Lower leg skin (tissue), 4 donors: ENCODE measurements at regions not wholly inside any gene's neighbourhood (a gene's known extent, or its start where the extent isn't known, plus 50 kb on each side); places are given as distances from the start of the nearest gene placed in this dataset.

Source experiments
- DNase-seq, 2 donors: peaks; one replicate each; pipeline ENCODE4 v3.0.0-alpha.2; 2019; ENCODE audit warnings: low spot score in 2 of 2
- H3K4me3 ChIP-seq: fragments of 200-600 bp; sonication (generic); 2 replicates; pipeline ENCODE4 v1.5.1; 2017; ENCODE audit warnings: mild to moderate bottlenecking, low read depth; ENCODE audit not compliant: poor library complexity, severe bottlenecking
- POLR2A ChIP-seq, 2 donors: fragments of 450-650 bp; IDR thresholded peaks; one replicate each; pipeline ENCODE4 v1.6.1; 2016 to 2017; ENCODE audit warnings: antibody characterized with exemption in 2 of 2, mild to moderate bottlenecking in 1 of 2, moderate library complexity in 1 of 2
- WGBS, 2 donors: methylation state at CpG; one replicate each; pipeline ENCODE4 v1.1.5; 2018; 5-methylcytosine and 5-hydroxymethylcytosine counted together
- intact Hi-C: fragments of 100-400 bp; cut with DNase I; formaldehyde crosslinking; loops from one replicate; pipeline ENCODE4 v1.15.0; 2023; ENCODE audit warnings: low total_unique reads
- TF ChIP-seq, protein P1 (sequence below), 3 donors: fragments of 450-650 bp; IDR thresholded peaks; one replicate each; pipeline ENCODE4 v1.5.1; 2016; ENCODE audit warnings: antibody characterized with exemption in 3 of 3, mild to moderate bottlenecking in 3 of 3, moderate library complexity in 2 of 3

GRCh38 chr14:48792376-48793024 is 793.7 kb downstream of the RPS29 start:
- 80 to 83% methylated on average over 4 to 5 of the region's 5 CpGs for WGBS, 2 donors
- no peak overlapping the region for H3K4me3 ChIP-seq
- intact Hi-C loops, result no loop called here
- no peak for DNase-seq
- TF ChIP-seq, protein P1, sequence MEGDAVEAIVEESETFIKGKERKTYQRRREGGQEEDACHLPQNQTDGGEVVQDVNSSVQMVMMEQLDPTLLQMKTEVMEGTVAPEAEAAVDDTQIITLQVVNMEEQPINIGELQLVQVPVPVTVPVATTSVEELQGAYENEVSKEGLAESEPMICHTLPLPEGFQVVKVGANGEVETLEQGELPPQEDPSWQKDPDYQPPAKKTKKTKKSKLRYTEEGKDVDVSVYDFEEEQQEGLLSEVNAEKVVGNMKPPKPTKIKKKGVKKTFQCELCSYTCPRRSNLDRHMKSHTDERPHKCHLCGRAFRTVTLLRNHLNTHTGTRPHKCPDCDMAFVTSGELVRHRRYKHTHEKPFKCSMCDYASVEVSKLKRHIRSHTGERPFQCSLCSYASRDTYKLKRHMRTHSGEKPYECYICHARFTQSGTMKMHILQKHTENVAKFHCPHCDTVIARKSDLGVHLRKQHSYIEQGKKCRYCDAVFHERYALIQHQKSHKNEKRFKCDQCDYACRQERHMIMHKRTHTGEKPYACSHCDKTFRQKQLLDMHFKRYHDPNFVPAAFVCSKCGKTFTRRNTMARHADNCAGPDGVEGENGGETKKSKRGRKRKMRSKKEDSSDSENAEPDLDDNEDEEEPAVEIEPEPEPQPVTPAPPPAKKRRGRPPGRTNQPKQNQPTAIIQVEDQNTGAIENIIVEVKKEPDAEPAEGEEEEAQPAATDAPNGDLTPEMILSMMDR (IDR thresholded peaks at IDR 0.05), result no peak
- no peak for TF ChIP-seq POLR2A (IDR thresholded peaks at IDR 0.05)

DNA sequence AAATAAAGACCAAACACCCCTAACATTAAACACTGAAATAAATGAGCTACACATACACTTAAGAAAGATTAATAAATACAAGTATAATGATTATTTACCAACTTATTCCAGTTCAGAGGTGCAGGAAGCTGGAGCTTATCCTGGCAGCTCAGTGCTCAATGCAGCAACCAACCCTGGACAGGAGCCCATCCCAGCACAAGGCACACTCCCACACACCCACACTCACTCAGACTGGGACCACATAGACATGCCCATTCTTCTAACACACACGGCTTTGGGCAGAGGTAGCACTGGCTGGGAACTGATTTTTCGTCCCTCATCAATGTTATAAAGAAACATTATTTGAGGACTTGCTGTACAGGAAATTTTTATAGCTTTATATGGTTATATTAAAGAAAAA is 797.4 kb downstream of the RPS29 start:
- no peak for DNase-seq
- intact Hi-C loops, result no loop called here
- TF ChIP-seq POLR2A (IDR thresholded peaks at IDR 0.05), result no peak
- TF ChIP-seq, protein P1 (IDR thresholded peaks at IDR 0.05), result no peak
- no peak overlapping the region for H3K4me3 ChIP-seq
- WGBS, 2 donors, result 66 to 70% methylated on average over 2 of the region's 2 CpGs

GRCh38 chr14:48786498-48786897 is 799.7 kb downstream of the RPS29 start:
- TF ChIP-seq POLR2A (IDR thresholded peaks at IDR 0.05), result no peak
- TF ChIP-seq, protein P1 (IDR thresholded peaks at IDR 0.05), result no peak
- intact Hi-C loops, result no loop called here
- 73 to 79% methylated on average over 2 of the region's 2 CpGs for WGBS, 2 donors
- no peak for DNase-seq
- H3K4me3 ChIP-seq, result no peak overlapping the region

DNA sequence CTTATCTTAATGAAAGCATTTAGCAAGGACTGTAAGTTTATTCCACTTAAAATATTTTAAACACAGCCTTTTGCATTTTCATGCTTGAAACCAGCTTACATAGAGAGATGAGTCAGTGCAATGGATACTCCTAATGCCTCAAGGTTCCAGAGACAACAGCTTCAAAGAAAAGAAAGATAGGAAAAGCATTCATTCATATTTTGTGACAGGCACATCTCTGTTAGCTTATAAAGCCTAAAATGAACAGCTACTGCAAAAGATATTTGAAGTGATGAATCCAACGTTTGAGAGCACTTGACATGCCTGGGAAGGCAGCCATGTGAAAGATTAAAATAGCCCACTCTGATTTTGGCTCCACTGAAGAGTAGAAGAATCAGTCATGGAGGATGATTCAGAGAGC is 814.5 kb downstream of the RPS29 start:
- intact Hi-C loops, result no loop called here
- no peak overlapping the region for H3K4me3 ChIP-seq
- DNase-seq, result no peak
- TF ChIP-seq, protein P1 (IDR thresholded peaks at IDR 0.05), result no peak
- no peak for TF ChIP-seq POLR2A (IDR thresholded peaks at IDR 0.05)
- 20 to 23% methylated on average over 1 of the region's 1 CpG for WGBS, 2 donors

DNA sequence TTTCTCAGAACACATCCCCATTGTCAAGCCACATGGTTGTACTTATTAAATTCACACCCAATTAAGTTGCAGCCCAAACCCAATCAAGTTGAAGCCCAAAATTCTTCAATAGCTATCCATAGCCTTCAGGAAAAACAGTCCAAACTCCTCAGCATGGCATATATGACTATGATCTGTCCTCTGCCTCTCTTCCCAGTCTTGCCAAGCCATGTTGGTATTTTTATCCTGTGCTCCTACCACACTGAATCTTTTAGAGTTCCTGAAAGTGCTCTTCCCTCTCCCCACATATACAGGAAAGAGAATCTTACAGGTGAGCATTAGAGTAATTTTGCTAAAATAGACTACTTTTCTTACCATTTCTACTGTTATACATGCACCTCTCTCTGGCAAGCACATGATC is 834.9 kb downstream of the RPS29 start:
- intact Hi-C loops, result no loop called here
- H3K4me3 ChIP-seq, result no peak overlapping the region
- DNase-seq, result no peak
- TF ChIP-seq, protein P1 (IDR thresholded peaks at IDR 0.05), result no peak
- TF ChIP-seq POLR2A (IDR thresholded peaks at IDR 0.05), result no peak

- WGBS, 2 donors, result 64 to 75% methylated on average over 2 of the region's 2 CpGs
- no peak for DNase-seq
- no peak for TF ChIP-seq POLR2A (IDR thresholded peaks at IDR 0.05)
- TF ChIP-seq, protein P1 (IDR thresholded peaks at IDR 0.05), result no peak
- no peak overlapping the region for H3K4me3 ChIP-seq
- intact Hi-C loops, result no loop called here
These were observed 838.0 kb downstream of the RPS29 start for GRCh38 chr14:48748151-48748675.
